HepG2 (cell line): ENCODE measurements at regions not wholly inside any gene's neighbourhood (a gene's known extent, or its start where the extent isn't known, plus 50 kb on each side); places are given as distances from the start of the nearest gene placed in this dataset.

Experiments used
- ATAC-seq: fragments of 200-7000 bp; cut with Tn5 transposase; 3 replicates; pipeline ENCODE4 v1.9.1; 2020; ENCODE audit warnings: mild to moderate bottlenecking, moderate library complexity
- BruUV-seq: library from RNA; stranded (reverse); fragments of 400-500 nt; replicated peaks from 2 replicates; lab custom pipeline; 2021; lab: Mats Ljungman, UMichigan
- CTCF ChIA-PET: fragments of 300-600 bp; formaldehyde crosslinking; extraction: SDS; loops from one replicate; lab custom pipeline; 2021; ENCODE audit warnings: low total read pairs, inconsistent platforms, low intra/inter-chr PET ratio; lab: Yijun Ruan, JAX
- POLR2A ChIA-PET: fragments of 350-600 bp; sonication (Branson Sonifier 250); formaldehyde crosslinking; loops from one replicate; lab custom pipeline; 2020; ENCODE audit warnings: antibody characterized with exemption, inconsistent platforms; lab: Yijun Ruan, JAX
- DNase-seq: peaks from one replicate; pipeline ENCODE4 v3.0.0-alpha.2; 2015; ENCODE audit warnings: low spot score
- FAIRE-seq: peaks from 3 replicates; lab custom pipeline; 2011; peaks lifted over from hg19 to GRCh38; lab: Jason Lieb, UNC
- H2AFZ ChIP-seq: one replicate; pipeline ENCODE4 v1.6.1; 2011; ENCODE audit warnings: low read length, inconsistent platforms
- H3K27ac ChIP-seq: fragments of 300-600 bp; 3 replicates; pipeline ENCODE4 v1.8.0; 2011; ENCODE audit warnings: mixed run types, mild to moderate bottlenecking, mixed read lengths, low read length, inconsistent platforms; ENCODE audit not compliant: insufficient read depth; ENCODE audit errors: extremely low read length
- H3K27me3 ChIP-seq, 2 experiments: fragments of 200-600 bp in 1 of 2; 2 replicates in 1 of 2; 3 replicates in 1 of 2; pipeline versions ENCODE4 v1.6.0 to v1.8.0; 2011; ENCODE audit warnings: low read length in 2 of 2, mild to moderate bottlenecking in 2 of 2, moderate library complexity in 2 of 2, inconsistent platforms in 1 of 2; ENCODE audit not compliant: insufficient read depth in 2 of 2, control insufficient read depth in 1 of 2
- H3K36me3 ChIP-seq, 2 experiments: fragments of 200-600 bp in 1 of 2; replicated peaks in 1 of 2; 2 replicates in 1 of 2; 3 replicates in 1 of 2; pipeline versions ENCODE4 v1.5.1 to v1.8.0; 2011; ENCODE audit warnings: low read length in 2 of 2, inconsistent platforms in 1 of 2; ENCODE audit not compliant: insufficient read depth in 2 of 2, control insufficient read depth in 1 of 2
- H3K4me1 ChIP-seq: 2 replicates; pipeline ENCODE4 v1.5.1; 2012; ENCODE audit warnings: low read length, inconsistent platforms; ENCODE audit not compliant: insufficient read depth
- H3K4me2 ChIP-seq: 2 replicates; pipeline ENCODE4 v1.6.0; 2011; ENCODE audit warnings: low read depth, low read length, inconsistent platforms
- H3K4me3 ChIP-seq, 3 experiments: fragments of 200-600 bp in 1 of 3; sonication (generic), shearing (Covaris generic) in 1 of 3; replicated peaks in 1 of 3; 2 replicates each; pipeline ENCODE4 v1.5.1; 2011 to 2016; ENCODE audit warnings: low read length in 3 of 3, inconsistent platforms in 2 of 3, low read depth in 2 of 3, mild to moderate bottlenecking in 2 of 3, control low read depth in 1 of 3, mixed read lengths in 1 of 3; ENCODE audit not compliant: insufficient read depth in 1 of 3
- H3K79me2 ChIP-seq: one replicate; pipeline ENCODE4 v1.6.1; 2011; ENCODE audit warnings: low read length, inconsistent platforms; ENCODE audit not compliant: insufficient read depth
- H3K9ac ChIP-seq: 2 replicates; pipeline ENCODE4 v1.6.0; 2011; ENCODE audit warnings: mild to moderate bottlenecking, low read depth, low read length, inconsistent platforms; ENCODE audit not compliant: insufficient read depth
- H3K9me3 ChIP-seq: 2 replicates; pipeline ENCODE4 v1.5.1; 2012; ENCODE audit warnings: mild to moderate bottlenecking, low read length
- H4K20me1 ChIP-seq: 2 replicates; pipeline ENCODE4 v1.6.0; 2011; ENCODE audit warnings: inconsistent platforms, mild to moderate bottlenecking, low read length, moderate library complexity; ENCODE audit not compliant: insufficient read depth
- CAMTA2 ChIP-seq: sonication (generic); formaldehyde crosslinking; IDR thresholded peaks from 2 replicates; pipeline ENCODE4 v1.4.0; 2020; ENCODE audit warnings: mild to moderate bottlenecking, missing genetic modification reagents, borderline replicate concordance
- GMEB1 ChIP-seq: sonication (generic); formaldehyde crosslinking; IDR thresholded peaks from 2 replicates; pipeline ENCODE4 v1.5.1; 2020; ENCODE audit warnings: missing genetic modification reagents, mild to moderate bottlenecking, borderline replicate concordance
- NCOA2 ChIP-seq: sonication (generic); formaldehyde crosslinking; IDR thresholded peaks from 2 replicates; pipeline ENCODE4 v1.8.0; 2022; ENCODE audit warnings: inconsistent platforms
- YY1 ChIP-seq: IDR thresholded peaks from 2 replicates; pipeline ENCODE4 v1.6.1; 2011; ENCODE audit warnings: low read length, low read depth, moderate library complexity, mild to moderate bottlenecking; ENCODE audit not compliant: insufficient read depth, insufficient replicate concordance
- ZMYM3 ChIP-seq: sonication (generic); formaldehyde crosslinking; IDR thresholded peaks from 2 replicates; pipeline ENCODE4 v1.5.1; 2020; ENCODE audit warnings: mild to moderate bottlenecking, missing genetic modification reagents
- ZNF142 ChIP-seq: sonication (generic); formaldehyde crosslinking; IDR thresholded peaks from 2 replicates; pipeline ENCODE4 v1.4.0; 2020; ENCODE audit warnings: missing genetic modification reagents
- ZNF318 ChIP-seq: sonication (generic); formaldehyde crosslinking; IDR thresholded peaks from 2 replicates; pipeline ENCODE4 v1.4.0; 2020; ENCODE audit warnings: mild to moderate bottlenecking, missing genetic modification reagents
- ZNF367 ChIP-seq: sonication (generic); formaldehyde crosslinking; IDR thresholded peaks from 2 replicates; pipeline ENCODE4 v1.4.0; 2020; ENCODE audit warnings: missing genetic modification reagents, borderline replicate concordance
- WGBS: methylation state at CpG from one replicate; pipeline ENCODE4 v1.1.6; 2017; ENCODE audit warnings: low lambda C conversion rate; 5-methylcytosine and 5-hydroxymethylcytosine counted together
- in situ Hi-C: cut with HindIII; loops from 2 replicates; pipeline ENCODE4 v1.10.0; 2017; ENCODE audit warnings: low pct_unique_long_range_greater_than_20kb; ENCODE audit not compliant: extremely low pct_ligation_motif_present
- intact Hi-C: fragments of 100-400 bp; cut with micrococcal nuclease; formaldehyde crosslinking; loops from one replicate; pipeline ENCODE4 v1.10.0; 2022; ENCODE audit not compliant: unreplicated experiment

GRCh38 chr15:61500951-61501620 is 272.0 kb upstream of the RORA start:
- Histone ChIP-seq H3K4me2 (no peak overlapping the region), H4K20me1 (no peaks in the 10 kb centered on the region), H3K79me2 (no peaks in the 10 kb centered on the region), H3K27me3 (no peaks in the 10 kb centered on the region; a peak in 1 of 5 replicates), H3K36me3 (no peaks in the 10 kb centered on the region), H2AFZ (no peak overlapping the region), H3K27ac (no peak overlapping the region), H3K4me1 (peaks cover 7% of the 10 kb centered on the region; the same call in 1 of the 2 replicates), H3K9ac (no peak overlapping the region), H3K9me3 (no peaks in the 10 kb centered on the region), H3K4me3 (no peak overlapping the region)
- ChIA-PET CTCF (no interaction called here), POLR2A (no interaction called here)
- no peak for ATAC-seq
- DNase-seq = no peak
- no TSS peak for BruUV-seq
- no peak for FAIRE-seq
- WGBS = 59% methylated on average over 9 of the region's 9 CpGs
- in situ Hi-C loops (no loop called here), intact Hi-C loops (no loop called here)
- no peak for TF ChIP-seq ZNF367 (CRISPR knock-in tag)
- TF ChIP-seq ZNF142 (CRISPR knock-in tag) = no peak
- TF ChIP-seq GMEB1 (CRISPR knock-in tag) = no peak
- no peak for TF ChIP-seq ZMYM3 (CRISPR knock-in tag)
- TF ChIP-seq YY1 = no peak
- no peak for TF ChIP-seq ZNF318 (CRISPR knock-in tag)
- TF ChIP-seq NCOA2 (CRISPR knock-in tag) = no peak
- TF ChIP-seq CAMTA2 (CRISPR knock-in tag) = no peak
